RCC 7860 (cell line): ENCODE measurements at regions not wholly inside any gene's neighbourhood (a gene's known extent, or its start where the extent isn't known, plus 50 kb on each side); places are given as distances from the start of the nearest gene placed in this dataset.

ENCODE experiments used
- DNase-seq: peaks from one replicate; pipeline ENCODE4 v3.0.0-alpha.2; 2015; ENCODE audit warnings: low spot score
- FAIRE-seq: peaks from 2 replicates; lab custom pipeline; 2012; peaks lifted over from hg19 to GRCh38; lab: Jason Lieb, UNC

DNA sequence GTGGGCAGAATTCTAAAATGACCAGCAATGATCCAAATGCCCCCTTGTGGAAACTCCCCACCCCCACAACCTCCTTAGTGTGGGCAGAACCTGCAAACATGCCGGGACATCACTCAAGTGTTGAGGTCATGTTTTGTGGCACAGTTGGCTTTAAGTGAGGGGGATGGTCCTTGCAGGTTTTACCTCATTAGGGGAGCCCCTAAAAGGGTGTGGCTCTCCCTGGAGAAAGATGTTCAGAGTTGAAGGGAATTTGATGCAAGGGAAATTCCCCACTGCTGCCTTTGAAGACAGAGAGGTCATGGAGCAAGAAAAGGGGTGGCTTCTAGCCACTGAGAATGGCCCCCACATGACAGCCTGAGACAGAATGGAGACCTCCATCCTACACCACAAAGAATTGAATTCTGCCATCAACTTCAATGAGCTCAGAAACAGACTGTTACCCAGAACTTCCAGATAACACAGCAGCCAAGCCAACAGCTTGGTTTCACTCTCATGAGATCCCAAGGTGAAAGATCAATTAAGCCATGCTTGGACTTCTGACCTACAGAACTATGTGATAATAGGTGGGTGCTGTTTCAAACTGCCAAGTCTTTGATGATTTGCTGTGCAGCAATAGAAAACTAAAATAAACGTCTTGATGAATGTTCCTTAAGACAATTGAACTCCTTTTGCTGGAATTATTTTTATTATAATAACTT, 103.4 kb downstream of the MED10 start:
- DNase-seq = no peak
- FAIRE-seq = no peak

DNA sequence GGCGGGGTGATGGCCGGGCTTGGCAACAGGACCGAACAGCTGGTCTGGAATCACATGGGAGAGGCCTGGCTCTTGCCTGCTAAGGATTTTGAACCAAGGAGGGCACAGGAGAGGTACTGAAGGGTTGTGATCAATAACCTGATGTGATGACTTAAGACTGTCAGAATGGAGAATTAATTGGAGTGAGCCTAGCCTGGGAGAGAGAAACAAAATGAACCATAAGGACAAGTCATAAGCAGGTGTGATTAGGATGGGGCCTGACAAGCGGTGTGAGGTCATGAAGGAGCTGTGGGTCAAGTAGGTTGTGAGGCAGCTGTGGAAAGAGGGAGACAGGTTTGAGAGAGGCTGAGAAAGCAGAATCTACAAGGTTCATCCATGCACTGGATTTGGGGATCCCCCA, 104.6 kb downstream of the MED10 start:
- DNase-seq = no peak
- FAIRE-seq = no peak

DNA sequence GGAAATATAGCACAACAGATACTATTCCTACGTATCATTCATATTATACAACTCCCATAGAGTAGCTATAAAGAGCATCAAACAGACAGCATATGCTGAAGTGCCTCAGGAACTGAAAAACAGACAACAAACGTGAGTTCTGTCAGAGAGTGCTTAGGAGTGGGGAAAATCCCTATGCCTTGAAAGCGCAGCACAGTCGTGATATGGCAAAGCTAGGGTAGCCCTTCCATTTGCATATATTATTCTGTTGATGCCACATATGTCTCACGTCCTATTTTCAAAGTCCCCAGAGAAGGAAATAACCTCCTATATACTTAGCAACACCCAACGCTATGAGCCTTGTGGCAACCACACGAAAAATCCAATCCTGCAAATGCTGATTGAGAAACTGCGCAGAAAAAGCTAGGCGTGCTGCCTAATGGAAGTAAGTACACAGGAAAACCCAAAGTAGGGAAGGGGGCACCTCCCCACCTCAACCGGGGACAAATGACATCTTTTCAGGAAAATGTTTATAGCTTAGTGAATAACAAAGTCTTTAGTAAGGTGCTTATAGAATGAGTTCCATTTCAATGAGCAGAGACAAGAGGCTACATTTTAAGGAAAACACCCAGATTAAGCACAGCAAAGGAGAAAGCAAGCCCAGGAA, 105.1 kb downstream of the MED10 start:
- no peak for FAIRE-seq
- DNase-seq = no peak

DNA sequence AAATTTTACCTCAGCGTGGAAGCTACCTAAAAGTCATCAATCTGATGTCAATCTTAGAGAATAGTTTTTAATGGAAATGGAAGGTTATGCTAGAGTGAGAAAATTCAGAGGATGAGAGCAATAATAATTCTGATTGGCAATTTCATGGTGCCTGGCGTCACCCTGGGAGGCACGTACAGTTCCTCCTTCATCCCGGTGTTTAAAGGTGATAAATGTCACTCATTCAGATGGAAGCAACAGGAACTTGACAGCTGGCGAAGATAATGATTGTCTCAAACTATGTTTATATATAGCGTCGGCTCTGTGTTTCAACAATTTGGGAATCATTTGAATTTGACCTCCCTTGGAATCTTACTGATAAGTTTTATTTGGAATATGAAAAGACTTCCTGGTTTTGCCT, 108.4 kb downstream of the MED10 start:
- DNase-seq = no peak
- no peak for FAIRE-seq

DNA sequence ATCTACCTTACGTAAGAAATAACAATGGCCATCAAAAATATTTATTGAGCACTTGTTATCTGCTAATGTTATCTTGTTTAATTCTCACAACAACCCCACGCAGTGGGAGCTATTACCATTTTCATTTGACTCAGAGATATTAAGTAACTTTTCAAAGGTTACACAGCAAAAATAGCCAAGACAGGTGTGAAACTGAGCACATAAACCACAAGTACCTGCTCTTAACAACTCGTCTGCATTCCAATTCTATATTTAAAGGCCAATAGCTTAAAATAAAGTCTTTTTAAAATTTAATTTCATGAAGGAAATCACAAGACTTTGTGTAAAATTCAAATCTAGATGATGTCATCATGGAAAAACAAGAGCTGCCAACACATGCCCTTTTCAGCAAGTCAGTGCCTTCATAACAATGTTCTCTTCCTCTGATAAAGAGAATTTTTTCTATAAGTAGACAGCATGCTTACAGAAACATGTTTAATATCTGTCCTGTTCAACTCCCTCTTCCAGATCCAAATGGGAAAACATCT, 111.6 kb downstream of the MED10 start:
- DNase-seq (no peak), FAIRE-seq (no peak)

DNA sequence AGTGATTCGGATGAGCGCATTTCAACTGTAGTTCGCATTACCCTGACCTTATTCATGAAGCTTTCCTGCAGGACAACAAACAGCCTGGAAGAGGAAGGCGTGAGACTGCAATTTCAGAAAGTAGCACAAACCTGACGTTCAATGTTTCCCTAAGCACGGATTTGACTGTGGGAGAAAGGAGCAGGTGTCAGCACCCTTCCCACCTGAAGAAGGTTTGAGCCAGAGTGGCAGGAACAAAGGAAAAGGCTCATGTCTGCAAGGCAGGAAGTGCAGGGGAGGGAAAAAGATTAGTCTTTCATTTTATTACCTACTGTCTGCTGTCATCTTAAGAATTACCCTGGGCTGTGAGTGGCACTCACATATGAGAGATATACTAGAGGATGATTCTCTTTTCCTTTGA, 114.0 kb downstream of the MED10 start:
- DNase-seq (no peak), FAIRE-seq (no peak)

DNA sequence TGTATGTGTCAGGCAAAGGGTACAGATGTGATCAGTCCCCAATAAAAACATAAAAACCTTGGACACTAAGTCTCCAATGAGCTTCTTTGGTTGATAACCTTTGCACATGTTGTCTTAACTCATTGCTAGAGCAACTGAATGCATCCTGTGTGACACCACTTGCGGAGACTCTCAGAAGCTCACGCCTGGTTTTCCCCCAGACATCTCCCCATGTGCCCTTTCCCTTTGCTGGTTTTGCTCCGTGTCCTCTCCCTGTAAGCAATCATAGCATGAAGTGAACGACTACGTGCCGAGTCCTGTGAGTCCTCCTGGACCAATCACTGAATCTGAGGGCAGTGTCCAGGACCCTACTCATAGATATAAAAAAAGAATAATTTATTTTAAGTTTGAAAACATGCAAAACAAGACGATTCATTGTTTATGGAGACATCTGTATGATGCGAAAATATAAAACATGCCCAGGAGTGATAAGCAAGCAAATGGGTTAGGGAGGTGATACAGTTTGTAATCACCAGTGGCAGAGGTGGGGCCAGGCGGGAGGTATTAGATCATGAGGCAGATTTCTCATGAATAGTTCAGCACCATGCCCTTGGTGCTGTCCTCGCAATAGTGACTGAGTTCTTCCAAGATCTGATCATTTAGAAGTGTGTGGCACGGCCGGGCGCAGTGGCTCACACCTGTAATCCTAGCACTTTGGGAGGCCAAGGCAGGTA, 115.5 kb downstream of the MED10 start:
- no peak for FAIRE-seq
- no peak for DNase-seq

DNA sequence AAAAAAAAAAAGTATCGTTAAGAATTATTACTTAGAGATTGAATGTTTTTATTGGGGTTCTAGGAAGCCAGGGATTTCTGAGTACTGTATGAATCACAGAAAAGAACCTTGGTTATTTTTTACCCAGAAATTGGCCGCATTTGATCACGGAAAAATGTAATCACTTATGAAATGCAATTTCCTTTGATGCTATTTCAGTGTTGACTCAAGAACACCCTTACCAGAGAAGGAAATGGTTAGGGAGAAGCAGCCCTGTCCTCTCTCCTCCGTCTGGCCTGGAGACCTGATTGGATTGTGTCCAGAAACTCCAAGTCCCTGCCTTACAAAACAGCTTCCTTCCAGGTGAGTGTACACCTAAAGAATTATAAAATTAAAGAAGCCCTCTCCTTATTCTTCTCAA, 116.7 kb downstream of the MED10 start:
- FAIRE-seq (no peak), DNase-seq (no peak)

DNA sequence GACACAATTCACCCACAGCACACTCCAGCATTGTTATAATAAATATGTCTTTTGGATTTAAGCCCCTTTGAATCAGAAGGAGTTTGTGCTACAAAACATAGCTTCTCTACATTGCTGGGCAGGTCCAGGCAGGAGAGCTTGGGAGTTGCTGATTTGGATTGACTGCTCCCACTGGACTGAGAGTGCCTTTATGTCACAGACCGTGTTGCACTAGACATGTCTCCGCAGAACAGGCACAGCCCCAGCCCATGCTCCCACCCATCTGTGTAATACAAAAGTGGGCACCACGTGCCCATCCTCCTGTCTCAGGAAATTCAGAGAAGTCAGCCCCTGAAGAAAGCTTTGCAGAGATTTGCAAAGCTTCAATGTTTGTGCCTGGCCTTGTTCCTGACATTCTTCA, 117.1 kb downstream of the MED10 start:
- DNase-seq (no peak), FAIRE-seq (no peak)

DNA sequence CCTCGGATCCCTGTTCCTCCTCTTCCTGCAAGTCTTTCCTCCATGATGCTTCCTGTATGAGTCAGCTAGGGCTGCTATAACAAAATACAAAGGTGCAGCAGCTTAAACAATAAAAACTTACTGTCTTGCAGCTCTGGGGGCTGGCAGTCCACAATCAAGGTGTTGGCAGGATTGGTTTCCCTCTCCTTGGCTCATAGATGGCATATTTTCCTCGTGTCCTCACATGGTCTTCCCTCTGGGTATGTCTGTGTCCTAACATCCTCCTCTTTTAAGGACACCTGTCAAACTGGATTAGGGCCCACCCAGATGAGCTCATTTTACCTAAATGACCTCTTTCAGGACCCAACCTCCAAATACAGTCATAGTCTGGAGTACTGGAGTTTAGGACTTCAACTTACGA, 117.5 kb downstream of the MED10 start:
- FAIRE-seq (no peak), DNase-seq (no peak)

DNA sequence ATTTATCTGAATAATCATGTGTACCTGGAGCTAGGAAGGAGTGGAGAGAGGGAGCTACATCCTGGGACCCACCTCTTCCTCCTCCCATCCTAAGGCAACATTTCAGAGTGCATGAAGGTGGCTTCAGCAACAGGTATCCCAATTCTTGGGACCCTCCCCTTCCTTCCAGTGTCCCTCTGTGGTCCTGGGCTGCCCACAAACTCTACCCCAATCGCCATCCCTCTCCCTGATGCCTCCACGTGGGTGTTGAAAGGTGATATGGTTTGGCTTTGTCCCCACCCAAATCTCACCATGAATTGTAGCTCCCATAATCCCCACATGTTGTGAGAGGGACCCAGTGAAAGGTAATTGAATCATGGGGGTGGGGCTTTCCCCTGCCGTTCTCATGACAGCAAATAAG, 121.4 kb downstream of the MED10 start:
- DNase-seq = no peak
- no peak for FAIRE-seq

DNA sequence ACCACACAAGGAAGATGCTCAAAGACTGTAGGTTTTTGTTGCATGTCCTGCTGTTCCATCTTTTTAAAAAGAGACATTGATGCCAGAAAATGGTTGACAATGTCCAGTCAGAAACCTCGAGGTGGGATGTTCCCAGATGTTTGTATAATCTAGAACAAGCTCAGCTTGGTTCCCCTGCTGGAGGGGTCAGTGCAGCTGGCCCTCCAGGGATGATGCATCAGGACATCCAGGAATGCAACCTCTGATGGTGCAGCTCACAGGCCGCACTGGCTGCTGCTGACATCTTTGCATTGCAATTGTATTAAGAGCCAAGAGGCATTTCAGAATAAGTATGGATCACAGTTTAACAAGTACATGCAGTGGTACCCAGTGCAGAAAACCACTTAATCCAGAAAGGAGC, 122.4 kb downstream of the MED10 start:
- no peak for FAIRE-seq
- DNase-seq = no peak

DNA sequence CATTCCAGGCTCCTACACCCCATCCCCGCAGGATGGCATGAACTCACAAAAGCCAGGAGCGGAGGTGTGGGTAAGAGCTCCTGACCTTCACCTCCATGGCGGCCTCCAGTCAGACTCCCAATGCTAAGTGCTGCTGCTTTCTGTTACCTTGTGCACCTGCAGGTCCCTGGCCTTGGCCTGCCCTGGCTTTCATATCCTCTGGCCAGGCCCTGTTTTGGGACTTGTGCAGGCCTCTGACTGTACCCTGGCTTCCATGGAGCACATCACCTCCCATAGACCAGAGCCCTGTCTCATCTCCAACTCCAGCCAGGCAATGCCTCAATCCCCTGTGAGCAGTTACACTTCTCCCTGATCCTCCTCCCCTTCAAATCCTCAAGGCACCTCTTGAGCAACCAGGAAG, 124.5 kb downstream of the MED10 start:
- FAIRE-seq (no peak), DNase-seq (no peak)

DNA sequence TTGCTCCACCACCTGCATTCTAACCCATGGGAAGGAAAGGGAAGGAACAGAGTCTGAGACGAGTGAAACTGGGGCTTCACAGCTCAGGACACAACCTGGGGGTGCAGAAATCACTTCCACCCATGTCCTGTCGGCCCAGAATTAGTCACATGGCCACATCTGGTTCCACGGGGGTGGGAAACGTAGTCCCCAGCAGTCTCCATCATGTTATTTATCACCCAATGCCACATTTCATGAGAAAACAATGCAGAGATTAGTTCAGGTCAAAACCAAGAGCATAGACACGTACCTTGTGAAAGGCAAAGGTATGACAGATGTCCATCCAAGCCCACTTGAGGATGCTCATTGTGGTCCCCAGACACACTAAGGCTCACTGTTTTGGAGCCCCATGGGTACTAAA, 125.1 kb downstream of the MED10 start:
- FAIRE-seq (no peak), DNase-seq (no peak)

DNA sequence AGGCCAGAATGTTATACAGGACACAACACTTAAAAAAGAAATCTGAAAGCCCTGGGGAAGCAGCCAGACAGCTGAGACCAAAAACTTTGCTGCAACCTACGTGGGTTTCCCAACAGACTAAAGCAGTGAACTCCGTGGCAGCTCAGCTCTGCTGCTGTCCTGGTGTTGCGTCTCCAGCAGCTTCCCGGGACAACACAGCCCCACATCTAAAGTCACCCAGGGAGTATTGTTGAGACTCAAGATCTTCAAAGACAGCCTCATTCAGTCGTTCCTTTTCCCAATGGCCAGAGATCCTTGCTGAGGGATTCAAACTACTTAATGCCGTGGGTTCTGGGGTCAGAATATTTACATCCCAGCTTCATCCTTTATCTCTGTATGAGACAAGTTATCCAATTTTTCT, 125.8 kb downstream of the MED10 start:
- FAIRE-seq = no peak
- no peak for DNase-seq

DNA sequence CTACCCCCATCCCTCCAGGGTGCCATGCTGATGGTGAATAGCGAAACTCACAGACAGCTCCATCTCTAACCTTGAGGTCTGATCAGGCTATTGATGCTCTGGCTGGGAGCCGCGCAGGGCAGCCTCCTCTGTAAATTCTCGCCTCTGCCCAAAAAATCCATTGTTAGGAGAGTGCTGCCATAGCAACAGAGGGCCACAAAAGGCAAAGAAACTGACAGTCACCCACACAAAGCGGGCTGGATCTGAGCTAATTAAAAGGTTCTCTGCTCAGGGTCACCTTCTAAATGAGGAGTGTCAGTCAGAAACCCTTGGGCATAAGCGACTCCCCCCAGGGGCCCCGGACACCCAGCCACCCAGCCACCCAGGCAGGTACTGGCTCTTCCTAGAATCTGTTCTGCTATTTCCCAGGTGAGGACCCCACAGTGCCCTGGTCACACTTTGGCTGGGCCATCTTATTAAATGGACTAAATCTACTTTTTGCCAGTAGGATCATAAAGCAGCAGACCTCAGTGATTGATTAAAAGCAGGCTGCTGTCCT, 126.7 kb downstream of the MED10 start:
- no peak for DNase-seq
- no peak for FAIRE-seq

DNA sequence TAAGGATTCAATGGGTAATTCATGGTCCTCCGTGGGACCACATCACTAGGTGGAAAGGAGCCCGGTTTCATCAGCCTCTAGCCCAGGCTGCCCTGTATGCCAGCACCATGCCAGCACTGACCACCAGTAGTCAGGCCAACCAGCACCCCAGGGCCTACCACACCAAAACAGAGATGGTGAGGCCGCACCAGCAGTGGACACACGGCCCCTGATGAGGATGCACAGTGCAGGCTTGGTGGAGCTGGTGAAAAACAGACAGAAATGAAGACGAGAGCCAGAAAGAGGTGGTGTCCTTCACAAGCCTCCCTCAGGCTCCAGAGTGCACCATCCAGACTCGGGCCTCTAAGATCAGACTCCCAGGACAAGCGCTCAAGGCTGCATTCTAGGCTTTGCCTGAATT, 128.2 kb downstream of the MED10 start:
- FAIRE-seq (no peak), DNase-seq (no peak)

DNA sequence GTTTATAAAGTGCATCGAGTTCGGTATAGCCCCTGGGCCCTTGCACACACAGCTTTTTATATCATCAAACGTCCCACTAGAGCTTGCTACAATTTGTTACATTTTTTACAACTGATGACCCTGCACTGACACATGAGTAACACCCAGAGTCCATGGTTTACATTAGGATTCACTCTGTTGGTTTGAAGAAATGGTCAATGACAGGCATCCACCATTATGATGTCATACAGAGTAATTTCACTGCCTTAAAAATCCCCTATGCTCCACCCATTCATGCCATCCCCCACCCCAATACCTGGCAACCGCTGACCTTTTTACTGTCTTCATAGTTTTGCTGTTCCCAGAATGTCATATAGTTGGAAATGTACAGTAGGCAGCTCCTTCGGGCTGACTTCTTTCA, 130.2 kb downstream of the MED10 start:
- no peak for FAIRE-seq
- DNase-seq = no peak

DNA sequence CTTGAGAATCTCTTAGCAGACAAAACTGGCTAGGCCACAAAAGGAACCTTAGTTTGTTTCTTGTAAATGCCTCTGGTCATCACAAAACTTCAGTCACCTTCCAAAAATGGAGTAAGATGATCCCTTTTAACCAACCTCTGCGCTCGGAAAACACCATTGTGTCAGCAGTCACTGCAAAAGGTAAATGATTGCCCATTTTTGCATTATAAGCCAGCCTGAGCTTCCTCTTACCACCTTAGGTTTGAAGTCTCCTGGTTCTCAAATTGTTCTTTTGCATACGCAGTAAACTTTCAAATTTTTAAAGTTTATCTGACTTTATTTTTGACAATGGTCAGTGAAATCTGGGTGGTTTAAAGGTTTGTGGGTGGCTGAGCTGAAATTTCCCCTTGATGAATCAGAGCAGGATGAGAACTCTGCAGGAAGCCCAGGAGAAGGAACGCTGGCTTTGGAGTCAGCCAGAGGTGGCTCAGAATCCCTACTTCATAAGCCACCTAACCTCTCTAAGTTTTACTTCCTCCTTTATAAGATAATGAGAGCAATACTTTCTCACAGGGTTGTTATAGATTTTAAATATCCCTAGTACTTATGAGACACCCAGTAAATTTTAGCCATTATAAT, 131.4 kb downstream of the MED10 start:
- FAIRE-seq (no peak), DNase-seq (peak; percentile 17)

DNA sequence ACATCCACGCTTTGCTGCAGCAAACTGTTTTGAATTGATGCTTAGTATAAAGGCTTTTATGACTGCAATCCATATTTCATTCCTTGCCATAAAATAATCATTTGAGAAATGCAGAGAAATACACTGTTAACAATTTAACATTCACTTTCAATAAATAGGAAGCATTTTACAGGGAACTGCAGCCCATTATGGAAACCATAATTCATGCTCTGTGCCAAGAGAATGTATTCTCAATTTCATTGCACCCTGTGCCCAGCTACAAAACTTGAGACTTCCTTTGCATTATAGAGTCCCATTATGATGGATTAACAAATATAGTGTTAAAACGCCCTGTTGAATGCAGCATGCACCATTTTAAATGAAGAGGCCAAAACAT, 134.0 kb downstream of the MED10 start:
- no peak for DNase-seq
- no peak for FAIRE-seq

DNA sequence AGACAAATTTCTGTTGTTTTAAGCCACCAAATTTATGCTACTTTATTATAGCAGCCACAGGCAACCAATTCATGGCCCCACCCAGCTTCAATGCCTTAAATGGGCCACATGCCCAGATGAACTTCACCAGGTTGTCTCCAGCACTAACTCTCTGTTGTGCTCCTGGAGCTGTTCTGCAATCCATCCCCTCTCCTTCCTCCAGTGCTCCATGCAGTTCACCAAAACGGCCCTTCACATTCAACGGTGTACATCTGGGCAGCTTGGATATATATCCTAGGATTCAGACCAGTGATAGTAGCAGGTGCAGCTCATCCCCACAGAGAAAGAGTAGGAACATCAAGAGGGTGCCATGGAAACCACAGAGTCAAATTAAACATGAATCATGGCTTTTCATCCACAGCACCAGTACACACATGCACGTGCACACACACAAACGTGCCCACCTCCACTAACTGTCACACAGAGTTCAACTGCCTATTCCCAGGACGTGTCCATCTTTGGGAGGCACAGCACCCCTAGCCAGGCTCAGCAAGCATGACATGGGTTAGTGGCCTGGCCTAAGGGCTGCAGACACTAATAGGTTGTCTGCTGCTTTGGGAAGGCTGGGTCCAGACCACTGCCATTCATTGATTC, 134.5 kb downstream of the MED10 start:
- DNase-seq (no peak), FAIRE-seq (no peak)
